H1 (cell line): ENCODE measurements at regions not wholly inside any gene's neighbourhood (a gene's known extent, or its start where the extent isn't known, plus 50 kb on each side); places are given as distances from the start of the nearest gene placed in this dataset.

Experiments
- CREB1 ChIP-seq: IDR thresholded peaks from 2 replicates; pipeline ENCODE4 v1.6.1; 2012; ENCODE audit warnings: inconsistent platforms
- EP300 ChIP-seq, 2 experiments: IDR thresholded peaks; 1 replicate in 1 of 2; 2 replicates in 1 of 2; pipeline ENCODE4 v1.6.1; 2011 to 2012; ENCODE audit warnings: low read depth in 2 of 2, low read length in 2 of 2, mild to moderate bottlenecking in 2 of 2, borderline replicate concordance in 1 of 2, inconsistent platforms in 1 of 2, moderate library complexity in 1 of 2
- EZH2 ChIP-seq: fragments of 200-600 bp; sonication (generic); IDR thresholded peaks from 2 replicates; pipeline ENCODE4 v1.7.1; 2012; ENCODE audit warnings: low read depth, mild to moderate bottlenecking, moderate library complexity, low read length, inconsistent platforms; ENCODE audit not compliant: severe bottlenecking
- GABPA ChIP-seq: IDR thresholded peaks from 2 replicates; pipeline ENCODE4 v1.6.1; 2011; ENCODE audit warnings: mild to moderate bottlenecking, low read length, moderate library complexity, borderline replicate concordance; ENCODE audit not compliant: insufficient read depth
- POLR2A ChIP-seq, 2 experiments: IDR thresholded peaks; 1 replicate in 1 of 2; 2 replicates in 1 of 2; pipeline ENCODE4 v1.6.1; 2011; ENCODE audit warnings: low read depth in 2 of 2, low read length in 2 of 2, mild to moderate bottlenecking in 2 of 2; ENCODE audit errors: control extremely low read depth in 1 of 2
- POLR2AphosphoS5 ChIP-seq: IDR thresholded peaks from 2 replicates; pipeline ENCODE4 v1.6.1; 2011; ENCODE audit warnings: low read depth, low read length
- SIN3A ChIP-seq, 2 experiments: IDR thresholded peaks in 1 of 2; conservative IDR thresholded peaks in 1 of 2; 2 replicates each; pipeline ENCODE4 v1.6.1; 2011 to 2012; ENCODE audit warnings: low read length in 2 of 2, improper control_type of control experiment in 1 of 2, low read depth in 1 of 2, mild to moderate bottlenecking in 1 of 2
- TF ChIP-seq, protein P1 (sequence below), 3 experiments: IDR thresholded peaks; 1 replicate in 2 of 3; 2 replicates in 1 of 3; pipeline versions ENCODE4 v1.5.1 to v1.6.1; 2011; ENCODE audit warnings: low read length in 3 of 3, mild to moderate bottlenecking in 3 of 3, inconsistent platforms in 2 of 3, low read depth in 1 of 3, moderate library complexity in 1 of 3; ENCODE audit not compliant: insufficient read depth in 1 of 3; ENCODE audit errors: control extremely low read depth in 1 of 3

DNA sequence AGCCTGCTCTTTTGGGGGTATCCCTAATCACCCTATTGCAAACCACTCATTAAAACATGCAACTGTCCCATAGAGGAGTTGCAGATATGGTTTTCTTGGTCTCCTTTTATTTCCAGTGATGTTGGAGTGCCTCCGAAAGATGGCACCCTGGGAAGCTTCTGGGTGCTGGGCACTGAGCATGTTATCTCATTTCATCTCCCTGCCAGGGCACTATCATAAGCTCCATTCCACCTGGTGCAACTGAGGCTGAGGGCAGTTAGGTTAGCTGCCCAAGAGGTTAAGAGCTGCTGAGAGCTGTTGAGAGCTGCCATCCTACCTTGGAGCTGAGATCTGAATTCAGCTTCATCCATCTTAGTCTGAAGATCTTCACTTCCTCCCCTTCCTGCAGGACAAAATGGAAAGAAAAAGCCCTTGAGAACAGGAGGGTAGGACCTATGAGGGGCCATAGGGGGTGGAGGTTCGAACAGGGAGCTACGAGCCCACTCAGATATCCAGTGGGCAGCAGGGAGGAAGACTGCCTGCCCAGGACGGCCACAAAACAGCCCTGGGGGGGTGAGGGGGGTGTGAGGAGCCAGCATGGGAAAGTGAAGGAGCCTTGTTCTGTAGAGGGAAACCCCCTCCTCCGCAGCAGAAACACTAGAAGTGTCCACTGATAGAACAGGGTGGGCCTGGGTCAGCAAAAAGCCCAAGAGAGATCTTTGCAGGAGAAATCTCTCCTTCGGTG lies 202.5 kb downstream of the ZFP36L2 start:
- no peak for TF ChIP-seq EZH2
- no peak for TF ChIP-seq EP300 (IDR thresholded peaks at IDR 0.05; ENCODE audit: borderline replicate concordance in 1 of 2, low read depth in 2 of 2, low read length in 2 of 2)
- TF ChIP-seq, protein P1, sequence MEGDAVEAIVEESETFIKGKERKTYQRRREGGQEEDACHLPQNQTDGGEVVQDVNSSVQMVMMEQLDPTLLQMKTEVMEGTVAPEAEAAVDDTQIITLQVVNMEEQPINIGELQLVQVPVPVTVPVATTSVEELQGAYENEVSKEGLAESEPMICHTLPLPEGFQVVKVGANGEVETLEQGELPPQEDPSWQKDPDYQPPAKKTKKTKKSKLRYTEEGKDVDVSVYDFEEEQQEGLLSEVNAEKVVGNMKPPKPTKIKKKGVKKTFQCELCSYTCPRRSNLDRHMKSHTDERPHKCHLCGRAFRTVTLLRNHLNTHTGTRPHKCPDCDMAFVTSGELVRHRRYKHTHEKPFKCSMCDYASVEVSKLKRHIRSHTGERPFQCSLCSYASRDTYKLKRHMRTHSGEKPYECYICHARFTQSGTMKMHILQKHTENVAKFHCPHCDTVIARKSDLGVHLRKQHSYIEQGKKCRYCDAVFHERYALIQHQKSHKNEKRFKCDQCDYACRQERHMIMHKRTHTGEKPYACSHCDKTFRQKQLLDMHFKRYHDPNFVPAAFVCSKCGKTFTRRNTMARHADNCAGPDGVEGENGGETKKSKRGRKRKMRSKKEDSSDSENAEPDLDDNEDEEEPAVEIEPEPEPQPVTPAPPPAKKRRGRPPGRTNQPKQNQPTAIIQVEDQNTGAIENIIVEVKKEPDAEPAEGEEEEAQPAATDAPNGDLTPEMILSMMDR (IDR thresholded peaks at IDR 0.05; ENCODE audit: control extremely low read depth in 1 of 3, insufficient read depth in 1 of 3, low read depth in 1 of 3, low read length in 3 of 3) = no peak
- no peak for TF ChIP-seq GABPA
- TF ChIP-seq POLR2A (IDR thresholded peaks at IDR 0.05; ENCODE audit: control extremely low read depth in 1 of 2, low read depth in 2 of 2, low read length in 2 of 2) = no peak
- no peak for TF ChIP-seq POLR2AphosphoS5
- 0 out of 4 replicates have a peak, but pooled peaks of 1 of the 2 experiments have one; percentile 17 for TF ChIP-seq SIN3A (conservative IDR thresholded peaks at IDR 0.05 in 1 of 2, IDR thresholded peaks at IDR 0.05 in 1 of 2; ENCODE audit: low read depth in 1 of 2, low read length in 2 of 2)
- no peak for TF ChIP-seq CREB1
